ENCODE measurements at regions not wholly inside any gene's neighbourhood (a gene's known extent, or its start where the extent isn't known, plus 50 kb on each side); places are given as distances from the start of the nearest gene placed in this dataset.

GRCh38 chr6:144647971-144648651 is 363.0 kb downstream of the UTRN start:
- Histone ChIP-seq H3K36me3 (no peaks in the 10 kb centered on the region), H3K4me1 (no peaks in the 10 kb centered on the region), H3K4me3 (no peak overlapping the region), H3K27me3 (no peaks in the 10 kb centered on the region), H3K27ac (no peak overlapping the region), H3K9me3 (no peaks in the 10 kb centered on the region)
- 71% methylated on average over 3 of the region's 3 CpGs for whole genome bisulfite sequencing
- no peak for DNase-seq (ENCODE audit: low spot score in 2 of 2)
- TF ChIP-seq POLR2AphosphoS5 (IDR thresholded peaks at IDR 0.05), result no peak
- TF ChIP-seq CTCF (IDR thresholded peaks at IDR 0.05), result no peak
- no peak for TF ChIP-seq EP300 (IDR thresholded peaks at IDR 0.05)
- no peak for TF ChIP-seq POLR2A (IDR thresholded peaks at IDR 0.05)

GRCh38 chr6:144649085-144649484 is 363.9 kb downstream of the UTRN start:
- H3K27ac ChIP-seq, result no peak overlapping the region
- H3K27me3 ChIP-seq, result no peaks in the 10 kb centered on the region
- H3K36me3 ChIP-seq, result no peaks in the 10 kb centered on the region
- DNase-seq (ENCODE audit: low spot score in 2 of 2), result no peak
- WGBS, result 85% methylated on average over 2 of the region's 2 CpGs
- TF ChIP-seq EP300 (IDR thresholded peaks at IDR 0.05) (no peak), POLR2AphosphoS5 (IDR thresholded peaks at IDR 0.05) (no peak), POLR2A (IDR thresholded peaks at IDR 0.05) (no peak), CTCF (IDR thresholded peaks at IDR 0.05) (no peak)
- H3K4me1 ChIP-seq, result no peaks in the 10 kb centered on the region
- H3K4me3 ChIP-seq, result no peak overlapping the region
- H3K9me3 ChIP-seq, result no peaks in the 10 kb centered on the region

- Histone ChIP-seq H3K9me3 (no peaks in the 10 kb centered on the region), H3K27me3 (no peaks in the 10 kb centered on the region), H3K27ac (no peak overlapping the region), H3K4me1 (no peaks in the 10 kb centered on the region), H3K4me3 (no peak overlapping the region), H3K36me3 (no peaks in the 10 kb centered on the region)
- 91% methylated on average over 3 of the region's 3 CpGs for WGBS
- no peak for DNase-seq (ENCODE audit: low spot score in 2 of 2)
- TF ChIP-seq CTCF (IDR thresholded peaks at IDR 0.05) (no peak), POLR2AphosphoS5 (IDR thresholded peaks at IDR 0.05) (no peak), EP300 (IDR thresholded peaks at IDR 0.05) (no peak), POLR2A (IDR thresholded peaks at IDR 0.05) (no peak)
Observed at GRCh38 chr6:144651234-144651633, 366.1 kb downstream of the UTRN start.

GRCh38 chr6:144652292-144652891 is 367.3 kb downstream of the UTRN start:
- WGBS, result 94% methylated on average over 9 of the region's 9 CpGs
- Histone ChIP-seq H3K4me1 (no peaks in the 10 kb centered on the region), H3K27me3 (no peaks in the 10 kb centered on the region), H3K36me3 (no peaks in the 10 kb centered on the region), H3K4me3 (no peak overlapping the region), H3K27ac (no peak overlapping the region), H3K9me3 (no peaks in the 10 kb centered on the region)
- DNase-seq (ENCODE audit: low spot score in 2 of 2), result no peak
- TF ChIP-seq CTCF (IDR thresholded peaks at IDR 0.05), result no peak
- no peak for TF ChIP-seq EP300 (IDR thresholded peaks at IDR 0.05)
- no peak for TF ChIP-seq POLR2AphosphoS5 (IDR thresholded peaks at IDR 0.05)
- TF ChIP-seq POLR2A (IDR thresholded peaks at IDR 0.05), result no peak

GRCh38 chr6:144653885-144654505 is 368.9 kb downstream of the UTRN start:
- H3K4me3 ChIP-seq, result no peak overlapping the region
- no peak overlapping the region for H3K27ac ChIP-seq
- no peak for DNase-seq (ENCODE audit: low spot score in 2 of 2)
- H3K36me3 ChIP-seq, result no peaks in the 10 kb centered on the region
- TF ChIP-seq EP300 (IDR thresholded peaks at IDR 0.05), result no peak
- no peak for TF ChIP-seq CTCF (IDR thresholded peaks at IDR 0.05)
- no peak for TF ChIP-seq POLR2A (IDR thresholded peaks at IDR 0.05)
- TF ChIP-seq POLR2AphosphoS5 (IDR thresholded peaks at IDR 0.05), result no peak
- H3K9me3 ChIP-seq, result no peaks in the 10 kb centered on the region
- 66% methylated on average over 6 of the region's 6 CpGs for WGBS
- H3K4me1 ChIP-seq, result peaks cover 2% of the 10 kb centered on the region
- no peaks in the 10 kb centered on the region for H3K27me3 ChIP-seq

Measured in suprapubic skin (tissue), 4 donors.